A549 (cell line): ENCODE measurements at regions not wholly inside any gene's neighbourhood (a gene's known extent, or its start where the extent isn't known, plus 50 kb on each side); places are given as distances from the start of the nearest gene placed in this dataset.

Experiments used
- ATAC-seq, 2 experiments: fragments of 200-7000 bp in 1 of 2; fragments of >200 bp in 1 of 2; cut with Nextera tagmentation in 1 of 2; cut with Tn5 transposase in 1 of 2; 3 replicates each; pipeline versions ENCODE4 v1.8.0 to v1.9.1; 2018 to 2020; ENCODE audit warnings: mild to moderate bottlenecking in 1 of 2, moderate library complexity in 1 of 2
- CTCF ChIA-PET: fragments of 300-600 bp; sonication (Branson Sonifier 250); formaldehyde crosslinking; extraction: SDS; loops from one replicate; lab custom pipeline; 2021; ENCODE audit warnings: antibody characterized with exemption, inconsistent platforms; lab: Yijun Ruan, JAX
- POLR2A ChIA-PET: fragments of 350-600 bp; formaldehyde crosslinking; extraction: SDS; loops from one replicate; lab custom pipeline; 2021; ENCODE audit warnings: antibody characterized with exemption, inconsistent platforms; lab: Yijun Ruan, JAX
- DNase-seq, 2 experiments: peaks; one replicate each; pipeline versions ENCODE4 v3.0.0 to v3.0.0-alpha.2; 2011 to 2016; ENCODE audit warnings: low read depth in 1 of 2, low spot score in 1 of 2
- FAIRE-seq: peaks from 2 replicates; lab custom pipeline; 2011; peaks lifted over from hg19 to GRCh38; lab: Jason Lieb, UNC
- H3K27ac ChIP-seq, 2 experiments: fragments of >200 bp; sonication (Bioruptor Twin); formaldehyde crosslinking; 3 replicates each; pipeline ENCODE4 v1.5.1; 2016 to 2017
- H3K4me1 ChIP-seq: fragments of >200 bp; sonication (Bioruptor Twin); formaldehyde crosslinking; 3 replicates; pipeline ENCODE4 v1.6.1; 2016
- H3K4me2 ChIP-seq: fragments of >200 bp; sonication (Bioruptor Twin); formaldehyde crosslinking; 3 replicates; pipeline ENCODE4 v1.6.1; 2016
- H3K4me3 ChIP-seq: fragments of >200 bp; sonication (Bioruptor Twin); formaldehyde crosslinking; 3 replicates; pipeline ENCODE4 v1.5.1; 2016
- H3K9me3 ChIP-seq: fragments of >200 bp; sonication (Bioruptor Twin); formaldehyde crosslinking; 3 replicates; pipeline ENCODE4 v1.6.1; 2016
- BCL3 ChIP-seq: fragments of >200 bp; sonication (Bioruptor Twin); formaldehyde crosslinking; IDR thresholded peaks from 3 replicates; pipeline ENCODE4 v1.6.1; 2016
- BHLHE40 ChIP-seq: IDR thresholded peaks from 2 replicates; pipeline ENCODE4 v1.6.1; 2012; ENCODE audit warnings: low read depth, low read length, inconsistent platforms
- ESRRA ChIP-seq: fragments of 150-350 bp; IDR thresholded peaks from 2 replicates; pipeline ENCODE4 v1.6.1; 2014; ENCODE audit warnings: mild to moderate bottlenecking, low read length, borderline replicate concordance
- FOSB ChIP-seq: fragments of 250-450 bp; sonication (Bioruptor Pico); IDR thresholded peaks from 2 replicates; pipeline ENCODE4 v1.5.0; 2020; ENCODE audit warnings: mild to moderate bottlenecking, moderate library complexity
- FOXS1 ChIP-seq: fragments of 250-450 bp; sonication (Bioruptor Pico); IDR thresholded peaks from 2 replicates; pipeline ENCODE4 v1.5.0; 2020; ENCODE audit warnings: mild to moderate bottlenecking, moderate library complexity
- HDAC2 ChIP-seq: fragments of 200-600 bp; sonication (generic); IDR thresholded peaks from 2 replicates; pipeline ENCODE4 v1.6.1; 2016
- HOXA7 ChIP-seq: fragments of 250-450 bp; sonication (Bioruptor Pico); IDR thresholded peaks from 2 replicates; pipeline ENCODE4 v1.5.0; 2020; ENCODE audit warnings: mild to moderate bottlenecking, moderate library complexity
- JUN ChIP-seq, 2 experiments: fragments of >200 bp; sonication (Bioruptor Twin); formaldehyde crosslinking; IDR thresholded peaks; 2 replicates in 1 of 2; 3 replicates in 1 of 2; pipeline ENCODE4 v1.6.1; 2016 to 2017
- KDM1A ChIP-seq: fragments of 200-600 bp; sonication (generic); IDR thresholded peaks from 2 replicates; pipeline ENCODE4 v1.6.1; 2016; ENCODE audit warnings: low read depth, mild to moderate bottlenecking
- KDM5A ChIP-seq: fragments of 200-600 bp; sonication (generic); IDR thresholded peaks from 2 replicates; pipeline ENCODE4 v1.6.1; 2016; ENCODE audit warnings: antibody characterized with exemption, mild to moderate bottlenecking
- MAZ ChIP-seq: fragments of 150-350 bp; IDR thresholded peaks from 2 replicates; pipeline ENCODE4 v1.6.1; 2014; ENCODE audit warnings: antibody characterized with exemption, low read depth, low read length, borderline replicate concordance
- MYC ChIP-seq: IDR thresholded peaks from 2 replicates; pipeline ENCODE4 v1.6.1; 2012; ENCODE audit warnings: mild to moderate bottlenecking, inconsistent platforms, low read length, improper control_type of control experiment, borderline replicate concordance
- NR3C1 ChIP-seq: fragments of >200 bp; sonication (Bioruptor Twin); formaldehyde crosslinking; IDR thresholded peaks from 3 replicates; pipeline ENCODE4 v1.6.1; 2017
- RCOR1 ChIP-seq: fragments of 150-350 bp; IDR thresholded peaks from 2 replicates; pipeline ENCODE4 v1.6.1; 2014; ENCODE audit warnings: antibody characterized with exemption, low read length, low read depth
- REST ChIP-seq: fragments of 200-600 bp; sonication (generic); IDR thresholded peaks from 2 replicates; pipeline ENCODE4 v1.6.1; 2016; ENCODE audit warnings: antibody characterized with exemption, mild to moderate bottlenecking, moderate library complexity
- RNF2 ChIP-seq: fragments of 200-600 bp; sonication (generic); IDR thresholded peaks from 2 replicates; pipeline ENCODE4 v1.6.1; 2016; ENCODE audit warnings: low read depth, mild to moderate bottlenecking, antibody characterized with exemption, moderate library complexity, borderline replicate concordance
- USF2 ChIP-seq: fragments of 450-650 bp; IDR thresholded peaks from 2 replicates; pipeline ENCODE4 v1.6.1; 2014; ENCODE audit warnings: antibody characterized with exemption
- ZFP36 ChIP-seq: fragments of 450-650 bp; IDR thresholded peaks from 2 replicates; pipeline ENCODE4 v1.6.1; 2014; ENCODE audit warnings: borderline replicate concordance; ENCODE audit not compliant: partially characterized antibody
- ZNF302 ChIP-seq: fragments of 250-450 bp; sonication (Bioruptor Pico); IDR thresholded peaks from 2 replicates; pipeline ENCODE4 v1.9.0; 2021; ENCODE audit warnings: inconsistent platforms, mild to moderate bottlenecking, moderate library complexity
- WGBS: methylation state at CpG from one replicate; pipeline ENCODE4 v1.1.6; 2017; ENCODE audit errors: missing lambda C conversion rate; 5-methylcytosine and 5-hydroxymethylcytosine counted together
- TF ChIP-seq, protein P1 (sequence below): IDR thresholded peaks from 2 replicates; pipeline ENCODE4 v1.6.1; 2012
- TF ChIP-seq, protein P2 (sequence below): fragments of 250-450 bp; sonication (Bioruptor Pico); IDR thresholded peaks from 2 replicates; pipeline ENCODE4 v1.5.0; 2020; ENCODE audit warnings: low read depth, mild to moderate bottlenecking, moderate library complexity

- DNase-seq = no peak
- no peak for FAIRE-seq
- Histone ChIP-seq H3K4me3 (no peak overlapping the region), H3K4me2 (no peak overlapping the region), H3K27ac (no peak overlapping the region), H3K9me3 (peaks cover 12% of the 10 kb centered on the region; the same call in 2 of the 3 replicates), H3K4me1 (no peaks in the 10 kb centered on the region)
- CTCF ChIA-PET = no interaction called here
- TF ChIP-seq NR3C1 (no peak), ZFP36 (peak; percentile 79), RNF2 (no peak)
- POLR2A ChIA-PET = no interaction called here
- ATAC-seq = no peak
Measured at GRCh38 chr3:152037953-152038352, 164.5 kb downstream of the SUCNR1 start.

DNA sequence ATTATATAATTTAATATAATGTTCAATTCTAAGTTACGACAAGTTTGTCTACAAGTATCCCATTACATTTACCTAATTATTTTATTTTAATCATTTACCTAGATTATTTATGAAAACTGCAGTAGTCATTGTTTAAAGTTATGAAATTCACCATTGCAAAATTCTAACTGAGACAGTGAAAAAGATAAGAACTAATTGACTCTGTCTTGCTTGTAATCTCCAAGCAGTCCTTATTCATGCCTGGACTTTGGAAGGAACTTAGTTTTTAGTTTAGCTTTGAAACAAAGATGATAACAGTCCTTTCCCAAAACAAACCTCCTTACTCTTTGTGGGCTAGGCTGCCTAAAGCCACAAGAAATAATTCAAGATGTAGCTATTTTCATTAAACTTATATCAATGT is 165.0 kb downstream of the SUCNR1 start:
- no peak overlapping the region for H3K4me2 ChIP-seq
- no peak for ATAC-seq
- no peak overlapping the region for H3K27ac ChIP-seq
- peaks cover 12% of the 10 kb centered on the region; the same call in 2 of the 3 replicates for H3K9me3 ChIP-seq
- POLR2A ChIA-PET = no interaction called here
- 91% methylated on average over 1 of the region's 1 CpG for WGBS
- FAIRE-seq = no peak
- no peak overlapping the region for H3K4me3 ChIP-seq
- H3K4me1 ChIP-seq = no peaks in the 10 kb centered on the region
- no peak for DNase-seq
- CTCF ChIA-PET = no interaction called here
- TF ChIP-seq JUN (IDR thresholded peaks at IDR 0.05) = no peak
- no peak for TF ChIP-seq KDM5A
- TF ChIP-seq REST = no peak
- TF ChIP-seq BCL3 = no peak
- TF ChIP-seq USF2 = no peak
- TF ChIP-seq HOXA7 (CRISPR knock-in tag) = no peak
- no peak for TF ChIP-seq NR3C1

DNA sequence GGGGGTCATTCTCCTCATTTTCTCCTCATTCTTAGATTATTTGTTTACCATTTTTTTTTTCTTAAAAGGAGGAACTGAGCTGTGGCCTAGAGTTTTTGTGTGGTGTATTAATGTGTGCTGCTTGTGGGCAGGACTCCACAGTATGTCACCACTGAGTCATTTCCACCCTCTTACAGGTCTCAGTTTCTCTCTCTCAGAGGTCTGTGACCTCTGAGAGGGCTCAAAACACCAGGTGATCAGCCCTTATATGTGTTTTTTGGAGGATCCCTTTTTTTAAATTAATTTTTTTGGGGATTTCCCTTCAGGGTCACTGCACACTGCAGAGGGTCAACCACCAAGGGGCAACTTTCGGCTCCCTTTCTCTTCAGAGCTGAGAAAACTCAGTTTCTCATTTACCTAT is 166.4 kb downstream of the SUCNR1 start:
- Histone ChIP-seq H3K9me3 (peaks cover 12% of the 10 kb centered on the region; the same call in 2 of the 3 replicates), H3K27ac (no peak overlapping the region), H3K4me1 (no peaks in the 10 kb centered on the region), H3K4me2 (no peak overlapping the region), H3K4me3 (no peak overlapping the region)
- 86% methylated on average over 1 of the region's 1 CpG for WGBS
- FAIRE-seq (no peak), DNase-seq (no peak), ATAC-seq (no peak)
- CTCF ChIA-PET = interaction anchor here (0.9 kb wide), 1 partner anchor 573 kb away, joined by 3 read pairs; no protein-coding TSS in a partner anchor
- POLR2A ChIA-PET = no interaction called here
- TF ChIP-seq, protein P1, sequence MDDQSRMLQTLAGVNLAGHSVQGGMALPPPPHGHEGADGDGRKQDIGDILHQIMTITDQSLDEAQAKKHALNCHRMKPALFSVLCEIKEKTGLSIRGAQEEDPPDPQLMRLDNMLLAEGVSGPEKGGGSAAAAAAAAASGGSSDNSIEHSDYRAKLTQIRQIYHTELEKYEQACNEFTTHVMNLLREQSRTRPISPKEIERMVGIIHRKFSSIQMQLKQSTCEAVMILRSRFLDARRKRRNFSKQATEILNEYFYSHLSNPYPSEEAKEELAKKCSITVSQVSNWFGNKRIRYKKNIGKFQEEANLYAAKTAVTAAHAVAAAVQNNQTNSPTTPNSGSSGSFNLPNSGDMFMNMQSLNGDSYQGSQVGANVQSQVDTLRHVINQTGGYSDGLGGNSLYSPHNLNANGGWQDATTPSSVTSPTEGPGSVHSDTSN = no peak
- TF ChIP-seq, protein P2, sequence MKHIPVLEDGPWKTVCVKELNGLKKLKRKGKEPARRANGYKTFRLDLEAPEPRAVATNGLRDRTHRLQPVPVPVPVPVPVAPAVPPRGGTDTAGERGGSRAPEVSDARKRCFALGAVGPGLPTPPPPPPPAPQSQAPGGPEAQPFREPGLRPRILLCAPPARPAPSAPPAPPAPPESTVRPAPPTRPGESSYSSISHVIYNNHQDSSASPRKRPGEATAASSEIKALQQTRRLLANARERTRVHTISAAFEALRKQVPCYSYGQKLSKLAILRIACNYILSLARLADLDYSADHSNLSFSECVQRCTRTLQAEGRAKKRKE (CRISPR knock-in tag) = no peak
- TF ChIP-seq ESRRA (no peak), RCOR1 (no peak), BCL3 (no peak), HDAC2 (no peak), HOXA7 (CRISPR knock-in tag) (no peak), FOXS1 (no peak), ZFP36 (no peak), BHLHE40 (no peak), MYC (no peak), KDM1A (no peak), FOSB (CRISPR knock-in tag) (no peak), MAZ (no peak), ZNF302 (CRISPR knock-in tag) (no peak)
